ENCODE measurements at regions not wholly inside any gene's neighbourhood (a gene's known extent, or its start where the extent isn't known, plus 50 kb on each side); places are given as distances from the start of the nearest gene placed in this dataset.

GRCh38 chr1:106883208-106883607 is 173.3 kb upstream of the PRMT6 start:
- no peaks in the 10 kb centered on the region for H3K23me2 ChIP-seq (ENCODE audit: insufficient read length, low read depth, low read length, poor library complexity, severe bottlenecking)
- no peaks in the 10 kb centered on the region for H4K20me1 ChIP-seq (ENCODE audit: control insufficient read depth, insufficient read depth, insufficient read length)
- H2BK20ac ChIP-seq (ENCODE audit: low read depth, low read length, poor library complexity, severe bottlenecking) = no peak overlapping the region
- H2AFZ ChIP-seq (ENCODE audit: low read length) = no peak overlapping the region
- H3K56ac ChIP-seq (ENCODE audit: insufficient read length, low read depth, low read length) = no peak overlapping the region
- no peak overlapping the region for H3K9ac ChIP-seq (ENCODE audit: extremely low read depth, insufficient read length, low read length)
- H3K4me2 ChIP-seq (ENCODE audit: insufficient read depth, insufficient read length, low read length) = no peak overlapping the region
- H3K79me2 ChIP-seq (ENCODE audit: insufficient read depth, low read length) = no peaks in the 10 kb centered on the region
- no peaks in the 10 kb centered on the region for H3K79me1 ChIP-seq (ENCODE audit: insufficient read depth, low read depth, low read length, poor library complexity, severe bottlenecking)
- H3K4ac ChIP-seq (ENCODE audit: low read depth, low read length) = no peak overlapping the region
- no peak overlapping the region for H4K91ac ChIP-seq (ENCODE audit: insufficient read length, low read depth, low read length)
- no peak overlapping the region for H3K18ac ChIP-seq (ENCODE audit: insufficient read length, low read depth, low read length)
- H3K9me3 Mint-ChIP-seq = peaks cover 5 to 15% of the 10 kb centered on the region in 2 experiments; a peak in 4 of 5 replicates
- no peak overlapping the region for H3K14ac ChIP-seq (ENCODE audit: insufficient read depth, low read length)
- no peaks in the 10 kb centered on the region; the same call in 1 of the 2 replicates for H3K27me3 Mint-ChIP-seq (ENCODE audit: low read depth)
- no peak overlapping the region for H4K5ac ChIP-seq (ENCODE audit: insufficient read length, low read depth, low read length)
- no peak overlapping the region for H2BK5ac ChIP-seq (ENCODE audit: insufficient read length, low read length)
- H2AK5ac ChIP-seq (ENCODE audit: insufficient read length, low read length) = no peak overlapping the region
- no peak for DNase-seq
- no peaks in the 10 kb centered on the region for H3K4me1 ChIP-seq (ENCODE audit: insufficient read depth, low read length)
- H3K27ac ChIP-seq (ENCODE audit: insufficient read length, low read depth, low read length) = no peak overlapping the region
- peaks cover 0 to 5% (median 5%) of the 10 kb centered on the region in 3 experiments; a peak in 5 of 7 replicates for H3K36me3 Mint-ChIP-seq (ENCODE audit: insufficient read depth in 1 of 3, low read depth in 3 of 3)
- no peaks in the 10 kb centered on the region for H3K9me3 ChIP-seq (ENCODE audit: control insufficient read depth, low read depth, low read length)
- H3K23ac ChIP-seq (ENCODE audit: insufficient read length, low read depth, low read length) = no peak overlapping the region
- H3K4me3 Mint-ChIP-seq = no peak overlapping the region
- H2BK12ac ChIP-seq (ENCODE audit: insufficient read length, low read depth, low read length) = no peak overlapping the region
- H3K4me1 Mint-ChIP-seq = peaks cover 0 to 4% of the 10 kb centered on the region in 2 experiments; a peak in 1 of 4 replicates
- H3K27me3 ChIP-seq (ENCODE audit: insufficient read depth, low read length) = no peaks in the 10 kb centered on the region
- no peak overlapping the region for H3K27ac Mint-ChIP-seq
- no peak overlapping the region for H3T11ph ChIP-seq (ENCODE audit: low read length)
- no peak overlapping the region for H2BK120ac ChIP-seq (ENCODE audit: low read depth, low read length, poor library complexity, severe bottlenecking)
- no peak overlapping the region for H4K8ac ChIP-seq (replicated peaks; ENCODE audit: insufficient read length, low read depth, low read length)
- no peak overlapping the region for H2BK15ac ChIP-seq (ENCODE audit: low read depth, low read length)
- TF ChIP-seq, protein P1, sequence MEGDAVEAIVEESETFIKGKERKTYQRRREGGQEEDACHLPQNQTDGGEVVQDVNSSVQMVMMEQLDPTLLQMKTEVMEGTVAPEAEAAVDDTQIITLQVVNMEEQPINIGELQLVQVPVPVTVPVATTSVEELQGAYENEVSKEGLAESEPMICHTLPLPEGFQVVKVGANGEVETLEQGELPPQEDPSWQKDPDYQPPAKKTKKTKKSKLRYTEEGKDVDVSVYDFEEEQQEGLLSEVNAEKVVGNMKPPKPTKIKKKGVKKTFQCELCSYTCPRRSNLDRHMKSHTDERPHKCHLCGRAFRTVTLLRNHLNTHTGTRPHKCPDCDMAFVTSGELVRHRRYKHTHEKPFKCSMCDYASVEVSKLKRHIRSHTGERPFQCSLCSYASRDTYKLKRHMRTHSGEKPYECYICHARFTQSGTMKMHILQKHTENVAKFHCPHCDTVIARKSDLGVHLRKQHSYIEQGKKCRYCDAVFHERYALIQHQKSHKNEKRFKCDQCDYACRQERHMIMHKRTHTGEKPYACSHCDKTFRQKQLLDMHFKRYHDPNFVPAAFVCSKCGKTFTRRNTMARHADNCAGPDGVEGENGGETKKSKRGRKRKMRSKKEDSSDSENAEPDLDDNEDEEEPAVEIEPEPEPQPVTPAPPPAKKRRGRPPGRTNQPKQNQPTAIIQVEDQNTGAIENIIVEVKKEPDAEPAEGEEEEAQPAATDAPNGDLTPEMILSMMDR (conservative IDR thresholded peaks at IDR 0.05) = no peak

All from H9 (cell line).